Peyer's patch (tissue), 4 donors: ENCODE measurements at regions not wholly inside any gene's neighbourhood (a gene's known extent, or its start where the extent isn't known, plus 50 kb on each side); places are given as distances from the start of the nearest gene placed in this dataset.

ENCODE experiments used
- DNase-seq, 3 donors: peaks; one replicate each; pipeline ENCODE4 v3.0.0-alpha.2; 2017 to 2019
- H3K27ac ChIP-seq, 4 donors: fragments of 200-600 bp; sonication (generic); one replicate each; pipeline ENCODE4 v1.5.1; 2016 to 2019
- H3K27me3 ChIP-seq, 2 donors: fragments of 200-600 bp; sonication (generic); one replicate each; pipeline ENCODE4 v1.5.1; 2019
- H3K36me3 ChIP-seq, 3 donors: fragments of 200-600 bp; sonication (generic); one replicate each; pipeline ENCODE4 v1.5.1; 2016 to 2019
- H3K4me1 ChIP-seq, 4 donors: fragments of 200-600 bp; sonication (generic); one replicate each; pipeline ENCODE4 v1.5.1; 2016 to 2019
- H3K4me3 ChIP-seq, 4 donors: fragments of 200-600 bp; sonication (generic); 1 replicate in 3 of 4; 2 replicates in 1 of 4; pipeline ENCODE4 v1.5.1; 2016 to 2019; ENCODE audit warnings: mild to moderate bottlenecking in 1 of 4
- H3K9me3 ChIP-seq, 4 donors: fragments of 200-600 bp; sonication (generic); one replicate each; pipeline ENCODE4 v1.5.1; 2016 to 2019; ENCODE audit warnings: mild to moderate bottlenecking in 1 of 4
- POLR2A ChIP-seq, 2 donors: fragments of 450-650 bp; IDR thresholded peaks; one replicate each; pipeline ENCODE4 v1.5.1; 2017; ENCODE audit warnings: antibody characterized with exemption in 2 of 2, mild to moderate bottlenecking in 2 of 2, moderate library complexity in 2 of 2
- TF ChIP-seq, protein P1 (sequence below), 6 experiments: fragments of 450-650 bp in 4 of 6; fragments of 200-600 bp in 2 of 6; sonication (generic) in 1 of 6; IDR thresholded peaks; one replicate each; pipeline ENCODE4 v1.5.1; 2017 to 2019; ENCODE audit warnings: antibody characterized with exemption in 6 of 6, mild to moderate bottlenecking in 3 of 6, moderate library complexity in 1 of 6

GRCh38 chr1:191279266-191279800 lies 801.7 kb upstream of the BRINP3 start:
- no peak for DNase-seq

GRCh38 chr1:191284175-191284574 lies 806.5 kb upstream of the BRINP3 start:
- no peaks in the 10 kb centered on the region for H3K4me1 ChIP-seq
- H3K36me3 ChIP-seq = no peaks in the 10 kb centered on the region

More at GRCh38 chr1:191279266-191279800, 801.7 kb upstream of the BRINP3 start:
- Histone ChIP-seq H3K4me1 (no peaks in the 10 kb centered on the region), H3K36me3 (no peaks in the 10 kb centered on the region), H3K27ac (no peak overlapping the region), H3K4me3 (no peak overlapping the region), H3K27me3 (no peaks in the 10 kb centered on the region), H3K9me3 (peaks cover 0 to 8% (median 0%) of the 10 kb centered on the region in 4 donors)
- TF ChIP-seq, protein P1, sequence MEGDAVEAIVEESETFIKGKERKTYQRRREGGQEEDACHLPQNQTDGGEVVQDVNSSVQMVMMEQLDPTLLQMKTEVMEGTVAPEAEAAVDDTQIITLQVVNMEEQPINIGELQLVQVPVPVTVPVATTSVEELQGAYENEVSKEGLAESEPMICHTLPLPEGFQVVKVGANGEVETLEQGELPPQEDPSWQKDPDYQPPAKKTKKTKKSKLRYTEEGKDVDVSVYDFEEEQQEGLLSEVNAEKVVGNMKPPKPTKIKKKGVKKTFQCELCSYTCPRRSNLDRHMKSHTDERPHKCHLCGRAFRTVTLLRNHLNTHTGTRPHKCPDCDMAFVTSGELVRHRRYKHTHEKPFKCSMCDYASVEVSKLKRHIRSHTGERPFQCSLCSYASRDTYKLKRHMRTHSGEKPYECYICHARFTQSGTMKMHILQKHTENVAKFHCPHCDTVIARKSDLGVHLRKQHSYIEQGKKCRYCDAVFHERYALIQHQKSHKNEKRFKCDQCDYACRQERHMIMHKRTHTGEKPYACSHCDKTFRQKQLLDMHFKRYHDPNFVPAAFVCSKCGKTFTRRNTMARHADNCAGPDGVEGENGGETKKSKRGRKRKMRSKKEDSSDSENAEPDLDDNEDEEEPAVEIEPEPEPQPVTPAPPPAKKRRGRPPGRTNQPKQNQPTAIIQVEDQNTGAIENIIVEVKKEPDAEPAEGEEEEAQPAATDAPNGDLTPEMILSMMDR (IDR thresholded peaks at IDR 0.05) = no peak
- no peak for TF ChIP-seq POLR2A (IDR thresholded peaks at IDR 0.05)

GRCh38 chr1:191290441-191290840 lies 812.8 kb upstream of the BRINP3 start:
- no peaks in the 10 kb centered on the region for H3K4me1 ChIP-seq
- no peak for DNase-seq
- H3K4me3 ChIP-seq = no peak overlapping the region
- no peaks in the 10 kb centered on the region for H3K9me3 ChIP-seq
- H3K27ac ChIP-seq = no peak overlapping the region
- H3K27me3 ChIP-seq = no peaks in the 10 kb centered on the region
- H3K36me3 ChIP-seq = no peaks in the 10 kb centered on the region
- TF ChIP-seq, protein P1 (IDR thresholded peaks at IDR 0.05) = no peak

More at GRCh38 chr1:191284175-191284574, 806.5 kb upstream of the BRINP3 start:
- H3K4me3 ChIP-seq = no peak overlapping the region
- TF ChIP-seq, protein P1 (IDR thresholded peaks at IDR 0.05) = no peak
- TF ChIP-seq POLR2A (IDR thresholded peaks at IDR 0.05) = no peak
- no peaks in the 10 kb centered on the region for H3K27me3 ChIP-seq
- no peak overlapping the region for H3K27ac ChIP-seq
- H3K9me3 ChIP-seq = peaks cover 0 to 5% (median 0%) of the 10 kb centered on the region in 4 donors
- DNase-seq = no peak

GRCh38 chr1:191305370-191305769 lies 827.7 kb upstream of the BRINP3 start:
- Histone ChIP-seq H3K27ac (no peak overlapping the region), H3K27me3 (no peaks in the 10 kb centered on the region), H3K36me3 (no peaks in the 10 kb centered on the region), H3K4me1 (no peaks in the 10 kb centered on the region), H3K9me3 (no peaks in the 10 kb centered on the region), H3K4me3 (no peak overlapping the region)
- no peak for TF ChIP-seq POLR2A (IDR thresholded peaks at IDR 0.05)
- TF ChIP-seq, protein P1 (IDR thresholded peaks at IDR 0.05) = no peak
- no peak for DNase-seq

DNA sequence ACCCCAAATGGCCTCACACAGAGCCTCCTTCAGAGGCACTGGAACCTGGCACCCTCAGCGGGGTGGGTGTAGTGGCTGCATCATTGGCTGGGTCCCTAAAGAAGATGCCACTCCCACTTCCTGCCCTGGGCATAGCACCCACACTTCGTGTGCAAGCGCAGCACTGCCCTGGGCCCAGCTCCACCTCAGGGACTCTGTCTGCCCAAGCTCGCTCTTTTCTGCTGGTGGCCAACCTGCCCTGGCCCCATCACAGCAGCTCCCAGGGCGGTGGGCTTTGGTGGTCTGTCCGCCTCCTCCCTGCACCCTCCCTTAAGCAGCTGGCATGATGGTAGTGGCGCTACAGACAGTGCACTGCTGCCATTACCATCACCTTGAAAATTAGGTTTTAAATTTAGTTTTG lies 829.3 kb upstream of the BRINP3 start:
- Histone ChIP-seq H3K27ac (no peak overlapping the region), H3K4me3 (no peak overlapping the region), H3K27me3 (no peaks in the 10 kb centered on the region), H3K9me3 (no peaks in the 10 kb centered on the region), H3K36me3 (no peaks in the 10 kb centered on the region), H3K4me1 (no peaks in the 10 kb centered on the region)
- DNase-seq = no peak
- no peak for TF ChIP-seq POLR2A (IDR thresholded peaks at IDR 0.05)
- TF ChIP-seq, protein P1 (IDR thresholded peaks at IDR 0.05) = no peak

GRCh38 chr1:191320062-191320461 lies 838.2 kb upstream of the RGS18 start:
- Histone ChIP-seq H3K36me3 (no peaks in the 10 kb centered on the region), H3K27me3 (no peaks in the 10 kb centered on the region), H3K4me3 (no peak overlapping the region), H3K4me1 (no peaks in the 10 kb centered on the region), H3K9me3 (no peaks in the 10 kb centered on the region), H3K27ac (no peak overlapping the region)
- no peak for DNase-seq
- TF ChIP-seq, protein P1 (IDR thresholded peaks at IDR 0.05) = no peak
- TF ChIP-seq POLR2A (IDR thresholded peaks at IDR 0.05) = no peak
